CD14-positive monocyte (primary cell): ENCODE measurements at regions not wholly inside any gene's neighbourhood (a gene's known extent, or its start where the extent isn't known, plus 50 kb on each side); places are given as distances from the start of the nearest gene placed in this dataset.
A peak's percentile ranks its signal among the peaks of the same experiment; 100 is the strongest.

Experiments used
- DNase-seq, 3 donors: peaks; one replicate each; pipeline ENCODE4 v3.0.0-alpha.2; 2011 to 2022
- H2AFZ ChIP-seq: 2 replicates; pipeline ENCODE4 v1.6.0; 2012; ENCODE audit warnings: mild to moderate bottlenecking, low read depth, low read length, inconsistent platforms; ENCODE audit not compliant: insufficient read depth, poor library complexity, severe bottlenecking
- H3K27ac ChIP-seq, 2 donors: 1 replicate in 1 of 2; 2 replicates in 1 of 2; pipeline ENCODE4 v1.5.1; 2012 to 2013; ENCODE audit warnings: low read length in 2 of 2, control low read depth in 1 of 2, inconsistent platforms in 1 of 2, low read depth in 1 of 2, mild to moderate bottlenecking in 1 of 2
- H3K27me3 ChIP-seq, 2 donors: one replicate each; pipeline versions ENCODE4 v1.6.0 to v1.6.1; 2011 to 2013; ENCODE audit warnings: low read length in 2 of 2; ENCODE audit not compliant: control insufficient read depth in 2 of 2, insufficient read depth in 2 of 2
- H3K36me3 ChIP-seq, 2 donors: replicated peaks in 1 of 2; 1 replicate in 1 of 2; 2 replicates in 1 of 2; pipeline versions ENCODE4 v1.5.1 to v1.6.1; 2012 to 2013; ENCODE audit warnings: low read length in 2 of 2, control low read depth in 1 of 2, inconsistent platforms in 1 of 2, mild to moderate bottlenecking in 1 of 2; ENCODE audit not compliant: insufficient read depth in 2 of 2, control insufficient read depth in 1 of 2
- H3K4me1 ChIP-seq, 2 donors: 1 replicate in 1 of 2; 2 replicates in 1 of 2; pipeline versions ENCODE4 v1.5.1 to v1.6.1; 2012 to 2013; ENCODE audit warnings: low read length in 2 of 2, control low read depth in 1 of 2, inconsistent platforms in 1 of 2, mild to moderate bottlenecking in 1 of 2, moderate library complexity in 1 of 2; ENCODE audit not compliant: insufficient read depth in 2 of 2, control insufficient read depth in 1 of 2
- H3K4me2 ChIP-seq: replicated peaks from 2 replicates; pipeline ENCODE3; 2012; ENCODE audit warnings: low read length, moderate library complexity, mild to moderate bottlenecking; ENCODE audit not compliant: poor library complexity, severe bottlenecking; ENCODE audit errors: extremely low read depth
- H3K4me3 ChIP-seq, 3 experiments: fragments of 200-600 bp in 1 of 3; sonication (generic) in 1 of 3; replicated peaks in 1 of 3; 1 replicate in 2 of 3; 2 replicates in 1 of 3; pipeline ENCODE4 v1.5.1; 2011 to 2013; ENCODE audit warnings: low read length in 3 of 3, mild to moderate bottlenecking in 3 of 3, control low read depth in 2 of 3, low read depth in 2 of 3, inconsistent platforms in 1 of 3, moderate library complexity in 1 of 3
- H3K79me2 ChIP-seq: 2 replicates; pipeline ENCODE4 v1.6.0; 2012; ENCODE audit warnings: mild to moderate bottlenecking, control low read depth, inconsistent platforms, low read length, moderate library complexity; ENCODE audit not compliant: insufficient read depth
- H3K9ac ChIP-seq: 2 replicates; pipeline ENCODE4 v1.6.0; 2017; ENCODE audit warnings: low read length, mild to moderate bottlenecking; ENCODE audit not compliant: insufficient read depth, poor library complexity, severe bottlenecking
- H3K9me3 ChIP-seq, 2 donors: replicated peaks in 1 of 2; 1 replicate in 1 of 2; 2 replicates in 1 of 2; pipeline versions ENCODE4 v1.5.1 to v1.6.1; 2012 to 2013; ENCODE audit warnings: low read length in 2 of 2, control low read depth in 1 of 2; ENCODE audit not compliant: control insufficient read depth in 1 of 2, insufficient read depth in 1 of 2
- H4K20me1 ChIP-seq: 2 replicates; pipeline ENCODE4 v1.6.0; 2012; ENCODE audit warnings: mild to moderate bottlenecking, low read length, control low read depth, moderate library complexity; ENCODE audit not compliant: insufficient read depth
- H3K27ac Mint-ChIP-seq, 7 donors: one replicate each; pipeline ENCODE4 v1.8.0; 2020; ENCODE audit warnings: mild to moderate bottlenecking in 7 of 7, mixed read lengths in 7 of 7, moderate library complexity in 6 of 7, inconsistent platforms in 2 of 7
- H3K27me3 Mint-ChIP-seq, 3 donors: one replicate each; pipeline ENCODE4 v1.8.0; 2021 to 2022; ENCODE audit warnings: low read depth in 3 of 3, mild to moderate bottlenecking in 3 of 3, mixed read lengths in 3 of 3, moderate library complexity in 3 of 3, inconsistent platforms in 1 of 3
- H3K36me3 Mint-ChIP-seq, 2 donors: one replicate each; pipeline ENCODE4 v1.8.0; 2020; ENCODE audit warnings: mixed read lengths in 2 of 2, inconsistent platforms in 1 of 2, mild to moderate bottlenecking in 1 of 2
- H3K4me1 Mint-ChIP-seq: one replicate; pipeline ENCODE4 v1.8.0; 2020; ENCODE audit warnings: mild to moderate bottlenecking, mixed read lengths
- H3K4me3 Mint-ChIP-seq, 2 donors: one replicate each; pipeline ENCODE4 v1.8.0; 2020; ENCODE audit warnings: mild to moderate bottlenecking in 2 of 2, mixed read lengths in 2 of 2, moderate library complexity in 1 of 2
- H3K9me3 Mint-ChIP-seq, 7 donors: one replicate each; pipeline ENCODE4 v1.8.0; 2020 to 2022; ENCODE audit warnings: mixed read lengths in 7 of 7, mild to moderate bottlenecking in 6 of 7, moderate library complexity in 6 of 7, inconsistent platforms in 2 of 7
- WGBS: methylation state at CpG from one replicate; pipeline ENCODE4 v1.1.5; 2013; ENCODE audit warnings: missing lambda C conversion rate; ENCODE audit not compliant: insufficient coverage; 5-methylcytosine and 5-hydroxymethylcytosine counted together
- intact Hi-C, 2 donors: fragments of 100-400 bp; cut with micrococcal nuclease; formaldehyde crosslinking; loops; one replicate each; pipeline versions ENCODE4 v1.15.0 to v1.15.1; 2023
- TF ChIP-seq, protein P1 (sequence below): fragments of 200-600 bp; IDR thresholded peaks from one replicate; pipeline ENCODE4 v1.8.0; 2022; ENCODE audit warnings: antibody characterized with exemption, mild to moderate bottlenecking

DNA sequence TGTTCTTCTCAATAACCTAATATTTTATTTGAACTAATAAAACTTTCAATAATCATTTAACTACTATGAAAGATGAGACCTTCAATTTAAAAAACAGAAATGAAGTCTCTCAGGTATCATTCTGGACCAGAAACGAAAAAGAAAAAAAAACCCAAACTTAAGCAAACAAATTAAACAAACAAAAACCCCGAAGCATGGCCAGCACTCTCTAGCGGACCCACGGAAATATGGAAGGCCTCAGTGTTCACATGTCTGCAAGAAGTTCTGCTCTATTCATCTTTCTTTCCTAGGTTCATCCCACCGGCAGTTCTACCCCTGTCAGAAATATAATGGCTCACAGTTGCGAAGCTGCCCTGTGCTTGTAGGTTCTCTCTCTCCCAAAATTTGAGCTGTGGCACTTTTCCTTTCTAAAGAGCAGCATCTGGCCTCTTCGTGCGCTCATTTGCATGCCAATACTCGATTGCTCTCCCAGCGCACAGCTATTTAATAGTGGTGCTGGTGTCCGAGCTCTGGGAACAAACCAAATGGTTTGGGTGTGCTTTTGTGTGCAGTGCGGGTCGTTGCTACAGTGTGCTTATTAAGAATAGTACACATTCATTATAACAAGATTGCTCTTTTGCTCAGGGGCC is 129.0 kb upstream of the ZEB2 start:
- Histone ChIP-seq H3K9ac (no peak overlapping the region), H3K36me3 (no peaks in the 10 kb centered on the region), H3K9me3 (no peaks in the 10 kb centered on the region), H3K27me3 (no peaks in the 10 kb centered on the region), H3K4me1 (peaks cover 11 to 30% of the 10 kb centered on the region in 2 donors), H4K20me1 (no peaks in the 10 kb centered on the region), H3K27ac (no peak overlapping the region), H3K79me2 (no peaks in the 10 kb centered on the region), H2AFZ (no peak overlapping the region), H3K4me3 (no peak overlapping the region), H3K4me2 (no peak overlapping the region)
- Mint-ChIP-seq H3K36me3 (peaks cover 2 to 3% of the 10 kb centered on the region in 2 donors), H3K9me3 (peaks cover 0 to 4% (median 0%) of the 10 kb centered on the region in 7 donors), H3K4me1 (peaks cover 21% of the 10 kb centered on the region), H3K27me3 (no peaks in the 10 kb centered on the region), H3K27ac (peak overlapping the region in 1 of 7 donors; percentile 4), H3K4me3 (no peak overlapping the region)
- no peak for DNase-seq
- WGBS: 97% methylated on average over 6 of the region's 13 CpGs
- TF ChIP-seq, protein P1, sequence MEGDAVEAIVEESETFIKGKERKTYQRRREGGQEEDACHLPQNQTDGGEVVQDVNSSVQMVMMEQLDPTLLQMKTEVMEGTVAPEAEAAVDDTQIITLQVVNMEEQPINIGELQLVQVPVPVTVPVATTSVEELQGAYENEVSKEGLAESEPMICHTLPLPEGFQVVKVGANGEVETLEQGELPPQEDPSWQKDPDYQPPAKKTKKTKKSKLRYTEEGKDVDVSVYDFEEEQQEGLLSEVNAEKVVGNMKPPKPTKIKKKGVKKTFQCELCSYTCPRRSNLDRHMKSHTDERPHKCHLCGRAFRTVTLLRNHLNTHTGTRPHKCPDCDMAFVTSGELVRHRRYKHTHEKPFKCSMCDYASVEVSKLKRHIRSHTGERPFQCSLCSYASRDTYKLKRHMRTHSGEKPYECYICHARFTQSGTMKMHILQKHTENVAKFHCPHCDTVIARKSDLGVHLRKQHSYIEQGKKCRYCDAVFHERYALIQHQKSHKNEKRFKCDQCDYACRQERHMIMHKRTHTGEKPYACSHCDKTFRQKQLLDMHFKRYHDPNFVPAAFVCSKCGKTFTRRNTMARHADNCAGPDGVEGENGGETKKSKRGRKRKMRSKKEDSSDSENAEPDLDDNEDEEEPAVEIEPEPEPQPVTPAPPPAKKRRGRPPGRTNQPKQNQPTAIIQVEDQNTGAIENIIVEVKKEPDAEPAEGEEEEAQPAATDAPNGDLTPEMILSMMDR: no peak
- intact Hi-C loops: no loop called here

DNA sequence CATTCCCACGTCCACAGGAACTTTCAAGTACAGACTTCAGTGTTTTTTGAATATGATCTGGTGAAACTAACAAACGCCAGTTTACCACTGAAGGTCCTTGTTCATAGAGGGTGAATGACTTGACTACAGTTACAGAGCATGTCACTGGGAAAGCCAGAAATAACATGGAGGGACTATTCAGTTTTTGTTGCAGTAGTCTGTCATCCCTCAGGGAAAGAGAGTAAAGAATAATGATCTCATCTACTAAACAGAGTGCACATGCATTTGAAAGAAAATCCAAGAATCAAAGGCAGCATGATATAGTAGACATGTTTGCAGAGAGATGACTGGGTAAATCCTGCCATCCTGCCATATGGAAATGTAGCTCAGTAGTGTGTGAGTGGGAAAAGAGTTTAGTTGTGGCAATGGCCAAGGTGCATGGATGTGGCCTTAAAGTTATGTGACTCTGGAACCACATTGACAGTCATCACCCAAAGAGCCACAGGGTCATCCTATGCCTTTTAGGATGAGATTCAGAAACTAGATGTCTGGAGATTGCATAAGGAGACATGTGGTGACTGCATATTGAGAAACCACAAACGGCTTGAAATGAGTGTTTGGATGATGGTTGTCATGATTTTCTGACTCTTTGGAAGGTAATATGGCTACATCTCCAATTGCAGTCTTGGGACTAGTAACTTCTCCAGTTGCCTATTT is 125.3 kb upstream of the ZEB2 start:
- H3K27ac Mint-ChIP-seq: peak overlapping the region in 6 of 7 donors; percentile 63 to 78 (median 71)
- peaks cover 0 to 4% (median 3%) of the 10 kb centered on the region in 7 donors for H3K9me3 Mint-ChIP-seq
- Histone ChIP-seq H3K9ac (no peak overlapping the region), H3K79me2 (no peaks in the 10 kb centered on the region), H3K36me3 (no peaks in the 10 kb centered on the region), H3K9me3 (no peaks in the 10 kb centered on the region), H2AFZ (peak overlapping the region; percentile 36), H3K4me2 (no peak overlapping the region), H3K4me1 (peaks cover 14 to 33% of the 10 kb centered on the region in 2 donors), H3K4me3 (no peak overlapping the region), H3K27me3 (no peaks in the 10 kb centered on the region), H3K27ac (peak overlapping the region in 1 of 2 donors; percentile 55), H4K20me1 (no peaks in the 10 kb centered on the region)
- DNase-seq: peak; percentile 74 to 85 (median 81)
- TF ChIP-seq, protein P1: no peak
- H3K27me3 Mint-ChIP-seq: no peaks in the 10 kb centered on the region
- H3K36me3 Mint-ChIP-seq: peaks cover 2 to 10% of the 10 kb centered on the region in 2 donors
- intact Hi-C loops: no loop called here
- peaks cover 35% of the 10 kb centered on the region for H3K4me1 Mint-ChIP-seq
- WGBS: no CpG with 5 or more reads among the region's 3 CpGs
- H3K4me3 Mint-ChIP-seq: no peak overlapping the region
